SK-N-MC (cell line): ENCODE measurements at regions not wholly inside any gene's neighbourhood (a gene's known extent, or its start where the extent isn't known, plus 50 kb on each side); places are given as distances from the start of the nearest gene placed in this dataset.

Experiments used
- DNase-seq: peaks from one replicate; pipeline ENCODE4 v3.0.0-alpha.2; 2011; ENCODE audit warnings: low read depth, low spot score
- H3K27ac ChIP-seq: fragments of 200-600 bp; sonication (generic); 2 replicates; pipeline ENCODE4 v1.5.1; 2016; ENCODE audit warnings: mixed run types
- H3K36me3 ChIP-seq: fragments of 200-600 bp; sonication (generic); 2 replicates; pipeline ENCODE4 v1.6.1; 2017; ENCODE audit warnings: antibody characterized with exemption, low read length, mixed read lengths; ENCODE audit not compliant: insufficient read depth
- H3K4me3 ChIP-seq: fragments of 200-600 bp; sonication (generic); 2 replicates; pipeline ENCODE4 v1.5.1; 2016
- H3K9ac ChIP-seq: fragments of 200-600 bp; sonication (generic); 2 replicates; pipeline ENCODE4 v1.8.0; 2017; ENCODE audit warnings: mixed run types, mixed read lengths; ENCODE audit not compliant: insufficient read length
- H3K9me3 ChIP-seq: fragments of 200-600 bp; sonication (generic); 2 replicates; pipeline ENCODE4 v1.6.1; 2017; ENCODE audit warnings: low read depth, mild to moderate bottlenecking, antibody characterized with exemption, low read length, moderate library complexity, mixed read lengths
- EZH2 ChIP-seq: fragments of 200-600 bp; sonication (generic); IDR thresholded peaks from one replicate; pipeline ENCODE4 v1.6.1; 2017; ENCODE audit warnings: antibody characterized with exemption
- FOXP2 ChIP-seq: optimal IDR thresholded peaks from 2 replicates; pipeline ENCODE3; 2011; ENCODE audit warnings: mild to moderate bottlenecking, moderate library complexity; ENCODE audit not compliant: insufficient read depth; ENCODE audit errors: extremely low read length, control extremely low read depth
- POLR2AphosphoS5 ChIP-seq: IDR thresholded peaks from 2 replicates; pipeline ENCODE4 v1.6.1; 2012; ENCODE audit warnings: mild to moderate bottlenecking, low read depth, low read length, borderline replicate concordance

GRCh38 chr16:54805648-54806047 is 125.0 kb upstream of the IRX5 start:
- H3K9ac ChIP-seq, result no peak overlapping the region
- no peaks in the 10 kb centered on the region for H3K36me3 ChIP-seq
- H3K9me3 ChIP-seq, result no peaks in the 10 kb centered on the region
- H3K4me3 ChIP-seq, result no peak overlapping the region
- no peak for DNase-seq
- no peak overlapping the region for H3K27ac ChIP-seq
- no peak for TF ChIP-seq EZH2

GRCh38 chr16:54801057-54801844 is 129.4 kb upstream of the IRX5 start:
- Histone ChIP-seq H3K27ac (no peak overlapping the region), H3K36me3 (no peaks in the 10 kb centered on the region), H3K4me3 (no peak overlapping the region), H3K9me3 (no peaks in the 10 kb centered on the region), H3K9ac (no peak overlapping the region)
- DNase-seq, result no peak
- TF ChIP-seq FOXP2 (no peak), POLR2AphosphoS5 (no peak), EZH2 (no peak)

- TF ChIP-seq FOXP2 (no peak), EZH2 (no peak), POLR2AphosphoS5 (no peak)
- no peaks in the 10 kb centered on the region for H3K9me3 ChIP-seq
- H3K9ac ChIP-seq, result no peak overlapping the region
- H3K36me3 ChIP-seq, result no peaks in the 10 kb centered on the region
- DNase-seq, result no peak
- H3K4me3 ChIP-seq, result no peak overlapping the region
- H3K27ac ChIP-seq, result no peak overlapping the region
Observed at GRCh38 chr16:54798267-54798666, 132.4 kb upstream of the IRX5 start.

- no peak for TF ChIP-seq EZH2
- TF ChIP-seq FOXP2, result no peak
- no peak for TF ChIP-seq POLR2AphosphoS5
- no peak for DNase-seq
- Histone ChIP-seq H3K27ac (no peak overlapping the region), H3K9me3 (no peaks in the 10 kb centered on the region), H3K9ac (no peak overlapping the region), H3K36me3 (no peaks in the 10 kb centered on the region), H3K4me3 (no peak overlapping the region)
Observed at GRCh38 chr16:54796211-54796610, 134.5 kb upstream of the IRX5 start.

DNA sequence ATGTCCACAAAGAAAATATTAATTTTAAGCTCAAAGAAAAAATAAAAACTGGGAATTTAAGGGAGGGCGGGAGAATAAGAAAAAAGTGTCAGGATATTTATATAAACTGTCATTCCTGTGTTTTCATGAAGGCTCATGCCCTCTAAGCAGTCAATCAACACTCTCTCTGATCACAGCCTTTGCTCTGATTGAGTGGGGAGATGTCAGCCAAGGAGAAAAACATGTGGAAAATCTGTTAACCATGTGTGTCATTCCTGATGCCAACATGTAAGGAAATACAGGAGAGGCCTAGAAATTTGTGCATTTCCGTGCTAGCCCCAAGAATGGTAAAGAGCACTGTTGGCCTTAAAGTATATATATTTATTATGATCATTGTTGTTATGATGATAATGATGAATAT is 137.9 kb upstream of the IRX5 start:
- Histone ChIP-seq H3K27ac (no peak overlapping the region), H3K9ac (no peak overlapping the region), H3K9me3 (no peaks in the 10 kb centered on the region), H3K4me3 (no peak overlapping the region), H3K36me3 (no peaks in the 10 kb centered on the region)
- TF ChIP-seq FOXP2 (no peak), EZH2 (no peak), POLR2AphosphoS5 (no peak)
- DNase-seq, result no peak

DNA sequence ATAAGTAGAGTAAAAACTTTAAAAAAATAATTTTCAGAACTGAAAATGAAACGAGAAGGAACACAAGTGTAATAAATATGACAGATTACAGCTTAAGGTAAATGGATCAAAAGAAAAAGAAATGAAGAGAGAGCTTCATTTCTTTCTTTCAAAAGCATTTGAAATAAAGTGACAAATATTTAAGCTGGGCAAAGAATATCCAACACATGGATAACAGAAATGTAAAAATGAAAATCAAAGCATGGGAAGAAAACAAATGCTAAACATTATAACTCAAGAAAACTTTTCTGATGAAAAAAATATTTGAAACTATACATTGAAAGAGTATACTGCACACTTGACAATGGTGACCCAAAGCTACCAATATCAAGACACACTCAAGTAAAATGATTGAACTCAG is 143.6 kb upstream of the IRX5 start:
- H3K36me3 ChIP-seq, result no peaks in the 10 kb centered on the region
- DNase-seq, result no peak
- no peak overlapping the region for H3K9ac ChIP-seq
- no peaks in the 10 kb centered on the region for H3K9me3 ChIP-seq
- no peak for TF ChIP-seq EZH2
- TF ChIP-seq FOXP2, result no peak
- TF ChIP-seq POLR2AphosphoS5, result no peak
- no peak overlapping the region for H3K27ac ChIP-seq
- H3K4me3 ChIP-seq, result no peak overlapping the region

- no peak for DNase-seq
- TF ChIP-seq FOXP2, result no peak
- Histone ChIP-seq H3K9me3 (no peaks in the 10 kb centered on the region), H3K27ac (no peak overlapping the region), H3K4me3 (no peak overlapping the region), H3K36me3 (no peaks in the 10 kb centered on the region), H3K9ac (no peak overlapping the region)
Observed at GRCh38 chr16:54783980-54784379, 146.7 kb upstream of the IRX5 start.

- Histone ChIP-seq H3K27ac (no peak overlapping the region), H3K9ac (no peak overlapping the region), H3K4me3 (no peak overlapping the region), H3K36me3 (no peaks in the 10 kb centered on the region), H3K9me3 (no peaks in the 10 kb centered on the region)
- no peak for DNase-seq
- TF ChIP-seq FOXP2, result no peak
- TF ChIP-seq EZH2, result no peak
- TF ChIP-seq POLR2AphosphoS5, result no peak
Observed at GRCh38 chr16:54783226-54783625, 147.4 kb upstream of the IRX5 start.

- H3K9ac ChIP-seq, result no peak overlapping the region
- TF ChIP-seq EZH2 (no peak), FOXP2 (no peak), POLR2AphosphoS5 (no peak)
- H3K36me3 ChIP-seq, result no peaks in the 10 kb centered on the region
- no peaks in the 10 kb centered on the region for H3K9me3 ChIP-seq
- no peak overlapping the region for H3K4me3 ChIP-seq
- no peak overlapping the region for H3K27ac ChIP-seq
- no peak for DNase-seq
Observed at GRCh38 chr16:54780266-54780665, 150.4 kb upstream of the IRX5 start.
